ENCODE measurements at regions not wholly inside any gene's neighbourhood (a gene's known extent, or its start where the extent isn't known, plus 50 kb on each side); places are given as distances from the start of the nearest gene placed in this dataset.

DNA sequence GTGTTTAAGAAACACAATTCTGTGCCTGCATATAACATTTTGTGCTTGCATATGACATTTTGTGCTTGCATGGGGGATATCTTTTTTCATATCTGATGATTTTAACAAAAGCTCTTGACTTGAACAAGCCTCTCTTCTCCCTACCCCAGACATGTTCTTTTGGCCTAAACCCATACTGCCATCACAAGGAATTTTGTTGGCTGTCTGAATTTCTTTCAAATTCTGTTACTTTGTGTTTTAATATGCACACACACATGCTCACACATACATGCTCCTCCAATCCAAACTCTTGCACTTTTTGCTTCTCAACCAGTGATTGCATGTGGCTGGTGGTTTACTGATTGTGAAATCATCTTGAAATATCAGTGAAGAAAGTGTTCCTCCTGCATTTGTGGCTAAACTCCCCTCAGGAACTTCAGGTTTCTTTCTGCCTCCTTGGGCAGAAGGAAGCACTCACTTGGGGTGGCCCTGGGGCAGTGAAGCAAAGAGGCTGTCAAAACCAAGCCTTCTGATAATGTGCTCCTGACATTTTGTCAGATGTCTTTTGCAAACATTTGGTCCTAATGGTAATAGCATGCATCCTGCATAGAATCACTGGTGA lies 377.2 kb upstream of the KLF4 start:
- ChIA-PET CTCF (no interaction called here), POLR2A (no interaction called here)
- Histone ChIP-seq H3K9me3 (ENCODE audit: control insufficient read depth, insufficient read depth, low read depth, low read length) (no peaks in the 10 kb centered on the region), H3K36me3 (ENCODE audit: control insufficient read depth in 2 of 2, insufficient read depth in 1 of 2, low read length in 2 of 2) (no peaks in the 10 kb centered on the region), H3K4me3 (ENCODE audit: low read depth, low read length) (no peak overlapping the region), H3K4me1 (ENCODE audit: control insufficient read depth, insufficient read depth, low read length) (no peaks in the 10 kb centered on the region), H3K27ac (ENCODE audit: extremely low read depth, low read depth, low read length) (no peak overlapping the region)
- no peak for TF ChIP-seq REPIN1 (tag by site-specific recombination; IDR thresholded peaks at IDR 0.05; ENCODE audit: low read depth)
- no peak for TF ChIP-seq ZNF658 (tag by site-specific recombination; IDR thresholded peaks at IDR 0.05)

DNA sequence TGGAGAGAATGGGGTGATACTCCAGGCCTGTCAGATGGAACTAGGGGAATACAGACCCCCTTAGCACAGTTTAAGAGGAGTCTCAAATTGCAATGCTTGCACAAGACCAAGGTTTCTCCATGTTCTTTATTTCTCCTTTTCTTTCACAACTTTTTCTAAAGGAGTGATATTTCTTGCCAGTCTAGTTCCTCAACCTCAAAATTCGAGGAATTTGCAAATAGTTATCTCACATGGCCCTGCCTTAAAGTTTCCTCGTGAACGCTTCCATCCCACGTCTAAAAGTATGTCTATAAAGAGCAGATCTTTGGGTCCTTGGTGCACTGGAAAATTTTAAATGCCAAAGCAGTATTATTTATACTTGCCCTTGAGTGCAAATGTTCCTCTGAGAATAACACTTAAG lies 373.8 kb upstream of the KLF4 start:
- TF ChIP-seq, protein P1, sequence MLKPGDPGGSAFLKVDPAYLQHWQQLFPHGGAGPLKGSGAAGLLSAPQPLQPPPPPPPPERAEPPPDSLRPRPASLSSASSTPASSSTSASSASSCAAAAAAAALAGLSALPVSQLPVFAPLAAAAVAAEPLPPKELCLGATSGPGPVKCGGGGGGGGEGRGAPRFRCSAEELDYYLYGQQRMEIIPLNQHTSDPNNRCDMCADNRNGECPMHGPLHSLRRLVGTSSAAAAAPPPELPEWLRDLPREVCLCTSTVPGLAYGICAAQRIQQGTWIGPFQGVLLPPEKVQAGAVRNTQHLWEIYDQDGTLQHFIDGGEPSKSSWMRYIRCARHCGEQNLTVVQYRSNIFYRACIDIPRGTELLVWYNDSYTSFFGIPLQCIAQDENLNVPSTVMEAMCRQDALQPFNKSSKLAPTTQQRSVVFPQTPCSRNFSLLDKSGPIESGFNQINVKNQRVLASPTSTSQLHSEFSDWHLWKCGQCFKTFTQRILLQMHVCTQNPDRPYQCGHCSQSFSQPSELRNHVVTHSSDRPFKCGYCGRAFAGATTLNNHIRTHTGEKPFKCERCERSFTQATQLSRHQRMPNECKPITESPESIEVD (tag by site-specific recombination; IDR thresholded peaks at IDR 0.05): no peak
- no peak for TF ChIP-seq ZNF501 (tag by site-specific recombination; IDR thresholded peaks at IDR 0.05)
- no peak for TF ChIP-seq ZBTB8A (tag by site-specific recombination; IDR thresholded peaks at IDR 0.05)
- no peak for TF ChIP-seq ZNF830 (tag by site-specific recombination; IDR thresholded peaks at IDR 0.05; ENCODE audit: low read depth)
- no peak for TF ChIP-seq ZBTB20 (tag by site-specific recombination; IDR thresholded peaks at IDR 0.05)
- no peak for TF ChIP-seq ZNF214 (tag by site-specific recombination; IDR thresholded peaks at IDR 0.05; ENCODE audit: borderline replicate concordance)
- TF ChIP-seq, protein P2, sequence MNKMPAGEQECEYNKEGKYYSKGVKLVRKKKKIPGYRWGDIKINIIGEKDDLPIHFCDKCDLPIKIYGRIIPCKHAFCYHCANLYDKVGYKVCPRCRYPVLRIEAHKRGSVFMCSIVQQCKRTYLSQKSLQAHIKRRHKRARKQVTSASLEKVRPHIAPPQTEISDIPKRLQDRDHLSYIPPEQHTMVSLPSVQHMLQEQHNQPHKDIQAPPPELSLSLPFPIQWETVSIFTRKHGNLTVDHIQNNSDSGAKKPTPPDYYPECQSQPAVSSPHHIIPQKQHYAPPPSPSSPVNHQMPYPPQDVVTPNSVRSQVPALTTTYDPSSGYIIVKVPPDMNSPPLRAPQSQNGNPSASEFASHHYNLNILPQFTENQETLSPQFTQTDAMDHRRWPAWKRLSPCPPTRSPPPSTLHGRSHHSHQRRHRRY (tag by site-specific recombination; IDR thresholded peaks at IDR 0.05): no peak
- TF ChIP-seq, protein P3, sequence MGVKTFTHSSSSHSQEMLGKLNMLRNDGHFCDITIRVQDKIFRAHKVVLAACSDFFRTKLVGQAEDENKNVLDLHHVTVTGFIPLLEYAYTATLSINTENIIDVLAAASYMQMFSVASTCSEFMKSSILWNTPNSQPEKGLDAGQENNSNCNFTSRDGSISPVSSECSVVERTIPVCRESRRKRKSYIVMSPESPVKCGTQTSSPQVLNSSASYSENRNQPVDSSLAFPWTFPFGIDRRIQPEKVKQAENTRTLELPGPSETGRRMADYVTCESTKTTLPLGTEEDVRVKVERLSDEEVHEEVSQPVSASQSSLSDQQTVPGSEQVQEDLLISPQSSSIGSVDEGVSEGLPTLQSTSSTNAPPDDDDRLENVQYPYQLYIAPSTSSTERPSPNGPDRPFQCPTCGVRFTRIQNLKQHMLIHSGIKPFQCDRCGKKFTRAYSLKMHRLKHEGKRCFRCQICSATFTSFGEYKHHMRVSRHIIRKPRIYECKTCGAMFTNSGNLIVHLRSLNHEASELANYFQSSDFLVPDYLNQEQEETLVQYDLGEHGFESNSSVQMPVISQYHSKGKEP (tag by site-specific recombination; IDR thresholded peaks at IDR 0.05): no peak
- no peak for TF ChIP-seq ZNF596 (tag by site-specific recombination; IDR thresholded peaks at IDR 0.05)
- TF ChIP-seq, protein P4, sequence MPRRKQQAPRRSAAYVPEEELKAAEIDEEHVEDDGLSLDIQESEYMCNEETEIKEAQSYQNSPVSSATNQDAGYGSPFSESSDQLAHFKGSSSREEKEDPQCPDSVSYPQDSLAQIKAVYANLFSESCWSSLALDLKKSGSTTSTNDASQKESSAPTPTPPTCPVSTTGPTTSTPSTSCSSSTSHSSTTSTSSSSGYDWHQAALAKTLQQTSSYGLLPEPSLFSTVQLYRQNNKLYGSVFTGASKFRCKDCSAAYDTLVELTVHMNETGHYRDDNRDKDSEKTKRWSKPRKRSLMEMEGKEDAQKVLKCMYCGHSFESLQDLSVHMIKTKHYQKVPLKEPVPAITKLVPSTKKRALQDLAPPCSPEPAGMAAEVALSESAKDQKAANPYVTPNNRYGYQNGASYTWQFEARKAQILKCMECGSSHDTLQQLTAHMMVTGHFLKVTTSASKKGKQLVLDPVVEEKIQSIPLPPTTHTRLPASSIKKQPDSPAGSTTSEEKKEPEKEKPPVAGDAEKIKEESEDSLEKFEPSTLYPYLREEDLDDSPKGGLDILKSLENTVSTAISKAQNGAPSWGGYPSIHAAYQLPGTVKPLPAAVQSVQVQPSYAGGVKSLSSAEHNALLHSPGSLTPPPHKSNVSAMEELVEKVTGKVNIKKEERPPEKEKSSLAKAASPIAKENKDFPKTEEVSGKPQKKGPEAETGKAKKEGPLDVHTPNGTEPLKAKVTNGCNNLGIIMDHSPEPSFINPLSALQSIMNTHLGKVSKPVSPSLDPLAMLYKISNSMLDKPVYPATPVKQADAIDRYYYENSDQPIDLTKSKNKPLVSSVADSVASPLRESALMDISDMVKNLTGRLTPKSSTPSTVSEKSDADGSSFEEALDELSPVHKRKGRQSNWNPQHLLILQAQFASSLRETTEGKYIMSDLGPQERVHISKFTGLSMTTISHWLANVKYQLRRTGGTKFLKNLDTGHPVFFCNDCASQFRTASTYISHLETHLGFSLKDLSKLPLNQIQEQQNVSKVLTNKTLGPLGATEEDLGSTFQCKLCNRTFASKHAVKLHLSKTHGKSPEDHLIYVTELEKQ (tag by site-specific recombination; IDR thresholded peaks at IDR 0.05; ENCODE audit: borderline replicate concordance): no peak
- TF ChIP-seq, protein P5, sequence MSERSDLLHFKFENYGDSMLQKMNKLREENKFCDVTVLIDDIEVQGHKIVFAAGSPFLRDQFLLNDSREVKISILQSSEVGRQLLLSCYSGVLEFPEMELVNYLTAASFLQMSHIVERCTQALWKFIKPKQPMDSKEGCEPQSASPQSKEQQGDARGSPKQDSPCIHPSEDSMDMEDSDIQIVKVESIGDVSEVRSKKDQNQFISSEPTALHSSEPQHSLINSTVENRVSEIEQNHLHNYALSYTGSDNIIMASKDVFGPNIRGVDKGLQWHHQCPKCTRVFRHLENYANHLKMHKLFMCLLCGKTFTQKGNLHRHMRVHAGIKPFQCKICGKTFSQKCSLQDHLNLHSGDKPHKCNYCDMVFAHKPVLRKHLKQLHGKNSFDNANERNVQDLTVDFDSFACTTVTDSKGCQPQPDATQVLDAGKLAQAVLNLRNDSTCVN (tag by site-specific recombination; optimal IDR thresholded peaks at IDR 0.05): no peak
- TF ChIP-seq, protein P6, sequence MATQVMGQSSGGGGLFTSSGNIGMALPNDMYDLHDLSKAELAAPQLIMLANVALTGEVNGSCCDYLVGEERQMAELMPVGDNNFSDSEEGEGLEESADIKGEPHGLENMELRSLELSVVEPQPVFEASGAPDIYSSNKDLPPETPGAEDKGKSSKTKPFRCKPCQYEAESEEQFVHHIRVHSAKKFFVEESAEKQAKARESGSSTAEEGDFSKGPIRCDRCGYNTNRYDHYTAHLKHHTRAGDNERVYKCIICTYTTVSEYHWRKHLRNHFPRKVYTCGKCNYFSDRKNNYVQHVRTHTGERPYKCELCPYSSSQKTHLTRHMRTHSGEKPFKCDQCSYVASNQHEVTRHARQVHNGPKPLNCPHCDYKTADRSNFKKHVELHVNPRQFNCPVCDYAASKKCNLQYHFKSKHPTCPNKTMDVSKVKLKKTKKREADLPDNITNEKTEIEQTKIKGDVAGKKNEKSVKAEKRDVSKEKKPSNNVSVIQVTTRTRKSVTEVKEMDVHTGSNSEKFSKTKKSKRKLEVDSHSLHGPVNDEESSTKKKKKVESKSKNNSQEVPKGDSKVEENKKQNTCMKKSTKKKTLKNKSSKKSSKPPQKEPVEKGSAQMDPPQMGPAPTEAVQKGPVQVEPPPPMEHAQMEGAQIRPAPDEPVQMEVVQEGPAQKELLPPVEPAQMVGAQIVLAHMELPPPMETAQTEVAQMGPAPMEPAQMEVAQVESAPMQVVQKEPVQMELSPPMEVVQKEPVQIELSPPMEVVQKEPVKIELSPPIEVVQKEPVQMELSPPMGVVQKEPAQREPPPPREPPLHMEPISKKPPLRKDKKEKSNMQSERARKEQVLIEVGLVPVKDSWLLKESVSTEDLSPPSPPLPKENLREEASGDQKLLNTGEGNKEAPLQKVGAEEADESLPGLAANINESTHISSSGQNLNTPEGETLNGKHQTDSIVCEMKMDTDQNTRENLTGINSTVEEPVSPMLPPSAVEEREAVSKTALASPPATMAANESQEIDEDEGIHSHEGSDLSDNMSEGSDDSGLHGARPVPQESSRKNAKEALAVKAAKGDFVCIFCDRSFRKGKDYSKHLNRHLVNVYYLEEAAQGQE (tag by site-specific recombination; IDR thresholded peaks at IDR 0.05): no peak
- TF ChIP-seq GFI1B (tag by site-specific recombination; IDR thresholded peaks at IDR 0.05): no peak
- TF ChIP-seq EGR2 (tag by site-specific recombination; IDR thresholded peaks at IDR 0.05; ENCODE audit: low read depth): no peak
- TF ChIP-seq ZNF621 (tag by site-specific recombination; IDR thresholded peaks at IDR 0.05): no peak
- no peak for TF ChIP-seq HOXA7 (CRISPR knock-in tag; IDR thresholded peaks at IDR 0.05; ENCODE audit: borderline replicate concordance)
- TF ChIP-seq, protein P7, sequence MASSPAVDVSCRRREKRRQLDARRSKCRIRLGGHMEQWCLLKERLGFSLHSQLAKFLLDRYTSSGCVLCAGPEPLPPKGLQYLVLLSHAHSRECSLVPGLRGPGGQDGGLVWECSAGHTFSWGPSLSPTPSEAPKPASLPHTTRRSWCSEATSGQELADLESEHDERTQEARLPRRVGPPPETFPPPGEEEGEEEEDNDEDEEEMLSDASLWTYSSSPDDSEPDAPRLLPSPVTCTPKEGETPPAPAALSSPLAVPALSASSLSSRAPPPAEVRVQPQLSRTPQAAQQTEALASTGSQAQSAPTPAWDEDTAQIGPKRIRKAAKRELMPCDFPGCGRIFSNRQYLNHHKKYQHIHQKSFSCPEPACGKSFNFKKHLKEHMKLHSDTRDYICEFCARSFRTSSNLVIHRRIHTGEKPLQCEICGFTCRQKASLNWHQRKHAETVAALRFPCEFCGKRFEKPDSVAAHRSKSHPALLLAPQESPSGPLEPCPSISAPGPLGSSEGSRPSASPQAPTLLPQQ (tag by site-specific recombination; IDR thresholded peaks at IDR 0.05): no peak
- POLR2A ChIA-PET: no interaction called here
- Histone ChIP-seq H3K4me1 (ENCODE audit: control insufficient read depth, insufficient read depth, low read length) (no peaks in the 10 kb centered on the region), H3K27ac (ENCODE audit: extremely low read depth, low read depth, low read length) (no peak overlapping the region), H3K4me3 (ENCODE audit: low read depth, low read length) (no peak overlapping the region), H3K9me3 (ENCODE audit: control insufficient read depth, insufficient read depth, low read depth, low read length) (no peaks in the 10 kb centered on the region), H3K36me3 (ENCODE audit: control insufficient read depth in 2 of 2, insufficient read depth in 1 of 2, low read length in 2 of 2) (no peaks in the 10 kb centered on the region)
- CTCF ChIA-PET: interaction anchor here (0.7 kb wide), 1 partner anchor 224 kb away, joined by 3 read pairs; no protein-coding TSS in a partner anchor
